ENCODE measurements at regions not wholly inside any gene's neighbourhood (a gene's known extent, or its start where the extent isn't known, plus 50 kb on each side); places are given as distances from the start of the nearest gene placed in this dataset.
"Not testable (repeated sequence)": the region's sequence is repeated elsewhere in the genome, so short reads cannot be mapped to it uniquely, and the experiment has no call there.

DNA sequence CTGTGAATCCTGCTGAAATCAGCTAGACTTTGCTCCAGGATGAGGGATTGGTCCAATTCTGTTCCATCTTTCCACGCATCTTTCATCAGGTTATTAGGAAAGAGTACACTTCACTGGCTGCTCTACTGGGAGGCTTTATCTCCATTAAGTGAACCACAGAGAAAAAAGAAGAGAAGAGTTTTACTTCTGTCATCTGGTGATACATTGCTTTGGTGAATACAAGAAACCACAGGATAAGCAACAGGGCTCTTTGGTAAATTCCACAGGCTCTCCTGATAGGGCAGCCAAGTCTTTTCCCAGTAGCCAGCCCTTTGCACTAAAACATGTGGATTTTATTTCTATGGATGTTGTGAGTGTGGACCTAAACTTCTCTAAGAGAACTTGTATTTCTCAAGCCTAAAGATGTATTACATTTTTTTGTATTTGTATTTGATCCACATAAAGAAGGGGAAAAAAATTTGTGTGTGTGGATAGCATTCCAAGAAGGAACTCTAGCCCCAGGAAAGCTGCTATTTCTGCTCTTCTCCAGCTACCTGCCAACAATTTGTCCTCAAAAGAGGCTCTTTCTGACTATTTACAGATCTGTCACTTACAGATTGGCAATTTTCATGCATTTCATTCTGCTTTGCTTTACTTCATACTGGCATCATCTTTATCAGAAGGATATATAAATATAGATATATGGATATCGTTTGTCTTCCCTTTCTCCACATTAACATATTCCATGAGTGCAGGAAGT is 1117.6 kb upstream of the TMEM132C start:
- Histone ChIP-seq H3K27ac (no peak overlapping the region), H3K4me3 (no peak overlapping the region)

DNA sequence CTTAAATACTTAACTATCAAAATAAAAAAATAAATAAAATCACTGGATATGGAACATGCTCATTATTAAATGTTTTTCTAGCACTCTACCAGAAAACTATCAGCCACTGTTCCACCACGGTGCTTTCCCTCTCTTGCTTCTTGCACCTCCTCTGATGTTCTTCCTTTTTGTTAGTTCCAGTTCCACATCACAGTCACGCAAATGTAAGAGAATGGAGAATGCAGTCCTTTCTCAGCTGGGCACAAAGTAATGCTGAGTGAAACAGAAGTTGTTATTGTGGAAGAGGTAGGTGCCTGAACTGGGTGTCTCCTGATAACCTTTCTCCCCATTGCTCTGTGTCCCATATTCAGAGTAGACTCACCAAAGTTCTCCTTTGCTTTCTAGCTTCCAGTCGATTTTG is 1116.9 kb upstream of the TMEM132C start:
- Histone ChIP-seq H3K4me3 (no peak overlapping the region), H3K27ac (peak overlapping the region in 1 of 21 experiments; percentile 51)

DNA sequence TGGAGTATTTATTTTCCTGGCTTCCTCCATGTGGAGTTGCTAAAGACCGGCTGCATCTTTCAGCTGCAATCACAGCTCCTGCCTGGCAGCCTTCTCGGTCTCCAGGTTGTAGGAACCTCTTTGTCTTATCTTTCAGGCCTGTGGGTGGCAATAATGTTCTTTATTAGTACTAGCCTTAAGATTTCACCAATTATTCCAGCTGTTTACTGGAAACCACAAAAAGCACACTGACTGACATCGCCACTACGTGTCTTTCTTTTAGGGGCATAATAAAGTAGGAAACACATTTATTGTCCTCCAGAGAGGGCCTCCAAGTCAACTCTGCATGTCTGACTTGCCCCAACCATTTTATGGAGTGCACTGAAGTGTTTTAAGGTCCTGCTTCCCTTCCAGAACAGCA is 1116.5 kb upstream of the TMEM132C start:
- Histone ChIP-seq H3K4me3 (no peak overlapping the region), H3K27ac (peak overlapping the region in 1 of 21 experiments; percentile 51)

DNA sequence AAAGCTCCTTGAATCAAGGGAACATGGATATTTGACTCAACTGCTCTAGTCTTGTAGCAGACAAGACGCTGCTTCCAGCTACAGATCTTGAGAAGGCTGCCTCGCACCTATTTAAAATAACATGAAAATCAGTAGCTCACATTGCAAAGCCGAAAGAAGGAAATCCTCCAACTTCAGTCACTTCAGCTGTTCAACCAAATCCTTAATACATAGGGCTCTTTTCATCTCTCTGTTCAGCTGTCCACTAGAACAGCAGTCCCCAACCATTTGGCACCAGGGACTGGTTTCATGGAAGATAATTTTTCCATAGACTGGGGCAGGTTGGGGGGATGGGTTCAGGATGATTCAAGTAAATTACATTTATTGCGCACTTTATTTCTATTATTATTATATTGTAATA is 1116.0 kb upstream of the TMEM132C start:
- no peak overlapping the region for H3K27ac ChIP-seq
- H3K4me3 ChIP-seq: no peak overlapping the region

DNA sequence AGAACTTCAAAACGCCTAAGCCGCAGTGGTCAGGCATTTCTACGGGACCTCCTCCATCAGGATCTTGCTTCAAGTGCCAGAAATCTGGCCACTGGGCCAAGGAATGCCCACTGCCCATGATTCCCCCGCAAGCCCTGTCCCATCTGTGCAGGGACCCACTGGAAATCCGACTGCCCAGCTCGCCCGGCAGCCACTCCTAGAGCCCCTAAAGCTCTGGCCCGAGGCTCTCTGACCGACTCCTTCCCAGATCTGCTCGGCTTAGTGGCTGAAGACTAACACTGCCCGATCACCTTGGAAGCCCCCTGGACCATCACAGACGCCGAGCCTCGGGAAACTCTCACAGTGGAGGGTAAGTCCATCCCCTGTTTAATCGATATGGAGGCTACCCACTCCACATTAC is 1113.0 kb upstream of the TMEM132C start:
- H3K4me3 ChIP-seq: no peak overlapping the region
- H3K27ac ChIP-seq: no peak overlapping the region

DNA sequence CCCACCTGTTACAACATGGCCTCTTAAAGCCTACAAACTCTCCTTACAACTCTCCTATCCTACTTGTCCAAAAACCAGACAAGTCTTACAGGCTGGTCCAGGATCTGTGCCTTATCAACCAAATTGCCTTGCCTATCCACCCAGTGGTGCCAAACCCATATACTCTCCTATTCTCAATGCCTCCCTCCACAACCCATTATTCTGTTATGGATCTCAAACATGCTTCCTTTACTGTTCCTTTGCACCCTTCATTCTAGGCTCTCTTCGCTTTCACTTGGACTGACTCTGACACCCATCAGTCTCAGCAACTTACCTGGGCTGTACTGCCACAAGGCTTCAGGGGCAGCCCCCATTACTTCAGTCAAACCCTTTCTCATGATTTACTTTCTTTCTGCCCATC is 1112.1 kb upstream of the TMEM132C start:
- H3K4me3 ChIP-seq, H3K27ac ChIP-seq: not testable (repeated sequence)

DNA sequence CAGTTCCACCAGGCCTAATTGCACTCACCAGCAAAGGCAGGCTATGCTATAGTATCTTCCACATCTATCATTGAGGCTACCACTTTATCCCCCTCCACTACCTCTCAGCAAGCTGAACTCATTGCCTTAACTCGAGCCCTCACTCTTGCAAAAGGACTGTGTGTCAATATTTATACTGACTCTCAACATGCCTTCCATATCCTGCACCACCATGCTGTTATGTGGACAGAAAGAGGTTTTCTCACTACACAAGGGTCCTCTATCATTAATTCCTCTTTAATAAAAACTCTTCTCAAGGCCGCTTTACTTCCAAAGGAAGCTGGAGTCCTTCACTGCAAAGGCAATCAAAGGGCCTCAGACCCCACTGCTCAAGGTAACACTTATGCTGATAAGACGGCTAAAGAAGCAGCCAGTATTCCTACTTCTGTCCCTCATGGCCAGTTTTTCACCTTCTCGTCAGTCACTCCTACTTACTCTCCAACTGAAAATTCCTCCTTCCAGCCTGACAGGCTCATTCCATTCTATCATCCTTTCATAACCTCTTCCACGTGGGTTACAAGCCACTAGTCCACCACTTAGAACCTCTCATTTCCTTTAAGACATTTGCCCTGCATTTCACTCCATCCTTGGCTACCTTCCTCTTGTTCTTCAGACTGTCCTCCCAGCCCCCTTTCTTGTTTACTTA is 1110.9 kb upstream of the TMEM132C start:
- H3K4me3 ChIP-seq, H3K27ac ChIP-seq: not testable (repeated sequence)

DNA sequence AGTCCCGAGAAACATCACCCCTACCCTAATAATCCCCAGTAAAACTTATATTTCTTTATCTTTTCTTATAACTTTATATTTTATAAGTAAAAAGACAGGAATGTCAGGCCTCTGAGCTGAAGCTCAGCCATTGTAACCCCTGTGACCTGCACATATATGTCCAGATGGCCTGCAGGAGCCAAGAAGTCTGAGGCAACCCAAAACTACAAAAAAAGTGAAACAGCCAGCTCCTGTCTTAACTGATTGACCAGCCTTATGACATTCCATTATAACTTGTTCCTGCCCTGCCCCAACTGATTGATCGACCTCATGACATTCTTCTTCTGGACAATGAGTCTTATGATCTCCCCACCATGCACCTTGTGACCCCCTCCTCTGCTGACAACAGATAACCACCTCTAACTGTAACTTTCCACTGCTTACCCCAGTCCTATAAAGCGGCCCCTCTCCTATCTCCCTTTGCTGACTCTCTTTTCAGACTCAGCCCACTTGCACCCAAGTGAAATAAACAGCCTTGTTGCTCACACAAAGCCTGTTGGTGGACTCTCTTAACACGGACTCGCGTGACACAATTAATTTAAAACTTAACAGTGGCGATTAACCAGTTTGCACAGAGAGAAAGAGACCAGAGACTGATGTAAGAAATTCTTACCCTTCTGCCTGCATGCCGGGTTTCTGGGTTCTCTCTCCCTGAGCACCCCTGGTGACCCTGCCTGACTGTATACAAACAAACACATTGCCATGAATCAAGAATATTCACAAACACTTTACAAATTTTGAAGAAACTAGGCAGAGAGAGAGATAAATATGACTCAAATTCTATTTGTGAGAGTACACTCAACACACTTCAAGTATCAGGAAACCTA is 1109.2 kb upstream of the TMEM132C start:
- H3K27ac ChIP-seq: not testable (repeated sequence)

DNA sequence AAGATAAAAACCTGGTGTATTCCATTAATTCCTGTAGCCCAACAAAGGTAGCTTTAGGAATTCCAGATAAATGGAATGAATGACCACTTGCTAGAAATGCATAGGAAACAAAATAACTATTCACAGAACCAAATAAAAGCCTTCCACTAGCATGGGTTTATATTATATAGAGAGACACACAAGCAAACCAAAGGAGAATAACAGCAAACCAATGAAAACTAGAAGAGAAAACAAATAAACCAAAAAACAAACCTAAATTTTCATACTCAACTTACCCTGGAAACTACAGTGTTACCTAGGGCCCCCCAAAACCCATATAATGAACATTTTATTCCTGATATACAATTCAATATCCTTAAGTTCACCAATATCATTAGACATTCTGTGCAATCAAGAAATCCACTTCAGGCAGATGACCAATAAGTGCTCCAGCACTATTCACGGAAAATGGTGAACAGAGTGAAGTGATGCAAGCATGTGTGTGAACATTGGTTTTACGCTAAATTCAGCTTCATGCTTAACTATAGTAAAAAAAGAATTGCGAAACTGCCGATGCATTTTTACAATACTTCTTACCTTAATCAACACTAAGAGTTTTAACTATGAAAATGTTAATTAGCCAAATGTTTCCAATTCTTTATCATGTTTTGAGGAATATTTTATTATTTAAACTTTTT is 1108.4 kb upstream of the TMEM132C start:
- no peak overlapping the region for H3K4me3 ChIP-seq
- no peak overlapping the region for H3K27ac ChIP-seq

More for the DNA sequence above, 1109.2 kb upstream of the TMEM132C start:
- not testable (repeated sequence) for H3K4me3 ChIP-seq

DNA sequence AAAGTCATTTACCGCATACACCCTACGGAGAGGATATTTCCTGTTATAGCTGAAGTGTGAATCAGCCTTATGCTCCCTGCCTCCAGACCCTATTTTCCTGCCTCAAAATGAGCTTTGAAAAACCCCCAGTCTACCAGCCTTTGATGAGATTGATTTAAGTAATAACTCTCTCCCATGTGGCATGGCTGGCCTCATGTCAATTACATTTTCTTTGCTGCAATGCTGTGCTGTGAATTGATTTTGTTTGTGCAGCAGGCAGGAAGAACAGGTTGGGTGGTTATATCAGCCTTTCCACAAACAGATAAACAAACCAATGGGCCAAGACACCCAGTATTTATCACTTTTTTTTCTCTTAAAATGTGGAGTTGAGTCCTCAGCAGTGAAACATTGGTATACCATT is 1105.5 kb upstream of the TMEM132C start:
- Histone ChIP-seq H3K27ac (no peak overlapping the region), H3K4me3 (no peak overlapping the region)

DNA sequence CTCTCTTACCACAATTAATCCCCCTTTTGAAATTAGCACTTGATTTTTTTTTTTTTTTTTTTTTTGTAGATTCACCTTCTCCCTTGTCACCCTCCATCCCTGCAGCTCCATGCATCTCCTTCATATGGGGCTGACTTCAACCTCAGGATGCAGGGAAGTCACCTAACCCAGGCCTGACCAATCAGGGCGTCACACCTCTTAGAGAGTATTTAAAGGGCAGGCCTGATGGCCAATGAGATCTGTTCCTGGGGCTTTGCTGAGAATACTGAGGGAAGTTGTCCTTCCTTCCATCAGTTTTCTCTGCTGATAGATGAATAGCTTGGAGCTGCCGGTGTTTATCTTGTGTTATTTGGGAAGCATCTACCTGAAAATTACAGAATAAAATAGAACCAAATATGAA is 1104.7 kb upstream of the TMEM132C start:
- Histone ChIP-seq H3K4me3 (no peak overlapping the region), H3K27ac (peak overlapping the region in 1 of 21 experiments; percentile 86)

DNA sequence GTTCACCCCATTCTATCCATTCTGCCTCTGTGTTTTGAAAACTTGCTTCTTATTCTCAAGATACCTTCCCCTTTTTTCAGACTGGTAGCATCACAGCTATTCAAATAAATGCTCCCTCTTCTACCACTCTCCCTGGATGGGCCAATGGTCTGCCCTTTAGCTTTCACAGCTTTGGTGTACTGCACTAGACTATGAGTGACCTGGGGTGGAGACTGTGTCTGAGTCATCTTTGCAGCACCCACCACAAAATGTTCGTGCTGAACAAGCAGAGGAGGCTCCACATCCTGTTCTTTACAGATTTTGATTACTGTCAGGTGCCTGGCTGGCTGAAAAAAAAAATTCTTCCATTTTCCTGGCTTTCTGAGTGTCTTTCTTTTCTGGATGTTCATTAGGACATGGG is 1104.1 kb upstream of the TMEM132C start:
- no peak overlapping the region for H3K4me3 ChIP-seq
- peak overlapping the region in 12 of 21 experiments; percentile 18 to 86 (median 50) for H3K27ac ChIP-seq

DNA sequence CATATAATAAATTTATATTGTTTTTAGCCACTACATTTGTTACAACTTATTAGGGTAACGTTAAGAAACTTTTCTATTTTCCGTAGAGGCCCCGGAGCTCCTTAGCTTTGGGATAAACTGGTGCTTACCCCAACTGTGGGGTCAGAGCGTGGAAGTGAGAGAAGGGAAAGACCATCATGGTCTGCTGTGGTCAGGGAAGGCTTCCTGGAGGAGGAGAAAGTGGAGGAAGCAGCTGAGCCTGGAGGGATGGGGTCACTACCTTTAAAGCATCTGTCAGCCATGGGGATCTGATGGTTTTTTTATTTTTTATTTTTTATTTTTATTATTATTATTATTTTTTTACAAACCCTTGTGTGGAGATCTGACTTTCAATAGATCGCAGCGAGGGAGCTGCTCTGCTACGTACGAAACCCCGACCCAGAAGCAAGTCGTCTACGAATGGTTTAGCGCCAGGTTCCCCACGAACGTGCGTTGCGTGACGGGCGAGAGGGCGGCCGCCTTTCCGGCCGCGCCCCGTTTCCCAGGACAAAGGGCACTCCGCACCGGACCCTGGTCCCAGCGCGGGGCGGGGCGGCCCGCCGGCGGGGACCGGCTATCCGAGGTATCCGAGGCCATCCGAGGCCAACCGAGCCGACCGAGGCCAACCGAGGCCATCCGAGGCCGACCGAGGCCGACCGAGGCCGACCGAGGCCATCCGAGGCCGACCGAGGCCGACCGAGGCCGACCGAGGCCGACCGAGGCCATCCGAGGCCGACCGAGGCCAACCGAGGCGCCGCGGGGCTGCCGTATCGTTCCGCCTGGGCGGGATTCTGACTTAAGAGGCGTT is 1101.2 kb upstream of the TMEM132C start:
- peak overlapping the region in 19 of 21 experiments; percentile 62 to 88 (median 82) for H3K27ac ChIP-seq

DNA sequence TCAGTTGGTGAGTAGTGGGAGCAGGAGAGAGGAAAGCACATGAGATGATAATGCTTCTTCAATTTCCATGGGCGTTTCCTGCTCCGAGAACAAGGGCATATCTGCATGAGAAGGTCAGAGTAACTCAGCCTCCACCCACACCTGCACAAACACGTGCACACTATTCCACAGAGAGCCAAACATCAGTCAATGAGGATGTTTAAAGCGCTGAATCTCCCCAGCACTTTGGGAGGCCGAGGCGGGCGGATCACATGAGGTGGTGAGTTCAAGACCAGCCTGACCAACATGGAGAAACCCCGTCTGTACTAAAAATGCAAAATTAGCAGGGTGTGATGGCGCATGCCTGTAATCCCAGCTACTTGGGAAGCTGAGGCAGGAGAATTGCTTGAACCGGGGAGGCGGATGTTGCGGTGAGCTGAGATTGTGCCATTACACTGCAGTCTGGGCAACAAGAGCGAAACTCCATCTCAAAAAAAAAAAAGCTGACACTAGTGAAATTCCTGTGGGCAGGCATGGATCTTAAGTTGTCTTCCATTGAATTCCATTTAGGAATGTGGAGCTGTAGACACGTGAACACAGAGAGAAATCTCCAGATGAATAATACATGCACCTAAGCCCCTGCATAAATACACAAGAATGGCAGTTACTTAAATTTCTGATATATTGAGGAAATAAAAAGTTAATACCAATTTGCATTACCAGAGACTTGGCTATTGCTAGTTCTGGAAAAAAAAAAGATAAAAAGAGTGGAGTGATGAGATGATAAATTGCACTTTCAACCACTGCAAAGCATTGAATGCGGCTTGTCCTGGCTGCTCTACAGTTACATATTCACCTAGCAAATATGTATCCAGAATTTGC is 1097.4 kb upstream of the TMEM132C start:
- no peak overlapping the region for H3K4me3 ChIP-seq
- H3K27ac ChIP-seq: peak overlapping the region in 5 of 21 experiments; percentile 33 to 67 (median 66)

More for the DNA sequence above, 1101.2 kb upstream of the TMEM132C start:
- H3K4me3 ChIP-seq: peak overlapping the region; percentile 26 to 55 (median 38)

DNA sequence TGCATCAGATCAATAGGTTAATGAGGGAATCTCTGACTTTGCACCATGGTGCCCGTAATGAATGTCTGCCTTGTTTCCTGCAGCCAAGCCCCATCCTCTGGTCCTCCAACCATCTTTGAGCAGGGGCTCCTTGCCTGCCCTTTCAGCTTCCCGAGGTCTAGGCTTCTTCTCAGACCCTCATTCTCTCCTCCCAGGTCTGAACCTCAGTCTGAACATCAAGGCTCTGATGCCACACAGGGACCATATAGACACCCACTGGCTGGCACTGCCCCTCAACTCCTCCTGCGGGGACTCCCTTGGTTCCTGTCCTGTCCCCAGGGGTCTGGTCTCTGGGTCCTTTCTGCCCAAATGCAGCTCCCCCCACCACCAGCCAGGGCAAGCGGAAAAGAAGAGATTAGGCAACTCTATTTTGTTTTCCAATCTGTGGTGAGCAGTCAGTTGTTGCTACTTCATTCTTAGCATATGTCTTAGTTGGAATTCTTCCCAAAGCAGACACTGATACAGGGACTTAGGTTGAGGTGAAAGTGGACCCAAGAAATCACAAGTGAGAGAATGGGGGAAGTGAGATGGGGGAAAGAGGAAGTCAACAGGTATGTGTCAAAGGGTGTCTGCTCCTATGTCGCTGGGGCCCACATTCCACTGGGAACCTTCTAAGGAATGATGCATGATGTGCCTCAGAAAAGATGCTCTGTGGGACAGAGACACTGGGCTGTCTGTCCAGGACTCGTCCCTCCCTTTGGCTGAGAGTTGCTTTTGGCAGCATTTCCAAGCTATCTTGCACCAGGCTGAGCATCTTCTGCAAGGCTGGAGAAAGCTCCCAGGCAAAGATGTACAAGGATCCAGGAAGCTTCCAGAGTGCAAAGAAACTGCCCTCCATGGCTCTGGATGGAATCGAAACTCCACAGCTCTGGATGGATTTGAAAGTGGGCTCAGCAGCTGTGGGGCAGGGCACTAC is 1096.5 kb upstream of the TMEM132C start:
- H3K4me3 ChIP-seq: no peak overlapping the region
- peak overlapping the region in 9 of 21 experiments; percentile 15 to 76 (median 37) for H3K27ac ChIP-seq

DNA sequence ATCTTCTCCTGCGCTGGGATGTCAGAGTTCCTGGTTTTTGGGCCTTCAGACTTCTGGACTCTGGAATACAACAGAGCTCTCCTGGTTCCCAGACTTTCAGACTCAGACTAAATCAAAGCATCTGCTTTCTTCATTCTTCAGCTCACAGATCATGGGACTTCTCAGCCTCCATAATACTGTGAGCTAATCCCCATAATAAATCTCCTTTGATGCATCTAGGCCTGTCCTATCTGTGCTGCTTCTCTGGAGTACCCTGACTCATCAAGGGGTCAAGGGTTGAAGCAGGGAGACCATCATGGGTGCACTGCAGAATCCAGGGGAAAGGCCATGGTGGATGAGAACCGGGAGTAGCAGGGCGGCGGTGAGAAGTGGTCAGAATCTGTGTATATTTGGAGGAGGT is 1094.1 kb upstream of the TMEM132C start:
- Histone ChIP-seq H3K27ac (no peak overlapping the region), H3K4me3 (no peak overlapping the region)

DNA sequence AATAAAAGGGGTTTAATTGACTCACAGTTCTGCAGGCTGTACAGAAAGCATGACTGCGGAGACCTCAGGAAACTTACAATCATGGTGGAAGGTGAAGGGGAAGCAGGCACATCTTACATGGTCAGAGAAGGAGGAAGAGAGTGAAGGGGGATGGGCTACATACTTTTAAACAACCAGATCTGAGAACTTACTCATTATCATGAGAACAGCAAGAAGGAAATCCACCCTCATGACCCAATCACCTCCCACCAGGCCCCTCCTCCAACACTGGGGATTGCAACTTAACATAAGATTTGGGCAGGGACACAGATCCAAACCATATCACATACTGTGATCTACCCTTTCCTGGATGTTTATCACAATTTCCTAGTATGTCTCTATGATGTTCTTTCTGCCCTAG is 1093.0 kb upstream of the TMEM132C start:
- not testable (repeated sequence) for H3K27ac ChIP-seq, H3K4me3 ChIP-seq

Data from skin epidermis (tissue), 12 donors.